ENCODE measurements at regions not wholly inside any gene's neighbourhood (a gene's known extent, or its start where the extent isn't known, plus 50 kb on each side); places are given as distances from the start of the nearest gene placed in this dataset.

DNA sequence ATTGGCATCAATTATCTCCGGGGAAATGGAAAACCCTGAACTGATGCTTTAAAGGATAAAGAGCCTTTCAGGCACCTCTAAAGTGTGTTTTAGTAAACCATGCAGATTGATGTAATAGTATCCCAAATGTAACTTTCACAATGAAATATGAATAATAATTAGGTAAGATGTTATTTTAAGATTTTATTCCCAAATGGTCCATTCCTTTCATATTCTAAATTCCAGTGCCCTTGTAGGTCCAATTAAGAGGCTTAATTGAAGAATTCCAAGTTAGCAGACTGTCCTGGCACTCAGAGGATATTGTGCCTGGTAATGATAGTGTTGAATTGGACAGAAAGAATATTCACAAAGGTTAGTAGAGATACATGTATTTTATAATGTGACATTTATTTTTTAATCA is 352.5 kb upstream of the NUDT12 start:
- TF ChIP-seq, protein P1, sequence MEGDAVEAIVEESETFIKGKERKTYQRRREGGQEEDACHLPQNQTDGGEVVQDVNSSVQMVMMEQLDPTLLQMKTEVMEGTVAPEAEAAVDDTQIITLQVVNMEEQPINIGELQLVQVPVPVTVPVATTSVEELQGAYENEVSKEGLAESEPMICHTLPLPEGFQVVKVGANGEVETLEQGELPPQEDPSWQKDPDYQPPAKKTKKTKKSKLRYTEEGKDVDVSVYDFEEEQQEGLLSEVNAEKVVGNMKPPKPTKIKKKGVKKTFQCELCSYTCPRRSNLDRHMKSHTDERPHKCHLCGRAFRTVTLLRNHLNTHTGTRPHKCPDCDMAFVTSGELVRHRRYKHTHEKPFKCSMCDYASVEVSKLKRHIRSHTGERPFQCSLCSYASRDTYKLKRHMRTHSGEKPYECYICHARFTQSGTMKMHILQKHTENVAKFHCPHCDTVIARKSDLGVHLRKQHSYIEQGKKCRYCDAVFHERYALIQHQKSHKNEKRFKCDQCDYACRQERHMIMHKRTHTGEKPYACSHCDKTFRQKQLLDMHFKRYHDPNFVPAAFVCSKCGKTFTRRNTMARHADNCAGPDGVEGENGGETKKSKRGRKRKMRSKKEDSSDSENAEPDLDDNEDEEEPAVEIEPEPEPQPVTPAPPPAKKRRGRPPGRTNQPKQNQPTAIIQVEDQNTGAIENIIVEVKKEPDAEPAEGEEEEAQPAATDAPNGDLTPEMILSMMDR (conservative IDR thresholded peaks at IDR 0.05): no peak
- no peak for TF ChIP-seq ZFX (IDR thresholded peaks at IDR 0.05)
